Stimulated activated CD4-positive, alpha-beta T cell treated with anti-CD3 and anti-CD28 coated beads, Interleukin-4, amount 100 ng/mL, for 24 hours (primary cell): ENCODE measurements at regions not wholly inside any gene's neighbourhood (a gene's known extent, or its start where the extent isn't known, plus 50 kb on each side); places are given as distances from the start of the nearest gene placed in this dataset.

Source experiments
- DNase-seq: peaks from one replicate; pipeline ENCODE4 v3.0.0-alpha.2; 2020

GRCh38 chr4:67220861-67221260 is 324.4 kb downstream of the CENPC start:
- no peak for DNase-seq

- DNase-seq = no peak
Measured at GRCh38 chr4:67218883-67219282, 326.4 kb downstream of the CENPC start.

- DNase-seq = no peak
Measured at GRCh38 chr4:67207941-67208441, 337.3 kb downstream of the CENPC start.

GRCh38 chr4:67204441-67204840 is 340.9 kb downstream of the CENPC start:
- DNase-seq = no peak

GRCh38 chr4:67201334-67201733 is 344.0 kb downstream of the CENPC start:
- DNase-seq = no peak

- no peak for DNase-seq
Measured at GRCh38 chr4:67198727-67199126, 346.6 kb downstream of the CENPC start.

GRCh38 chr4:67167849-67168248 is 377.5 kb downstream of the CENPC start:
- DNase-seq = no peak

GRCh38 chr4:67162690-67163089 is 382.6 kb downstream of the CENPC start:
- no peak for DNase-seq

GRCh38 chr4:67161311-67161710 is 384.0 kb downstream of the CENPC start:
- DNase-seq = no peak

GRCh38 chr4:67160394-67160793 is 384.9 kb downstream of the CENPC start:
- no peak for DNase-seq

GRCh38 chr4:67158666-67159065 is 386.6 kb downstream of the CENPC start:
- no peak for DNase-seq

GRCh38 chr4:67152976-67153375 is 392.3 kb downstream of the CENPC start:
- no peak for DNase-seq

GRCh38 chr4:67151376-67152343 is 393.6 kb downstream of the CENPC start:
- DNase-seq = no peak

- DNase-seq = no peak
Measured at GRCh38 chr4:67141586-67141985, 403.7 kb downstream of the CENPC start.

- no peak for DNase-seq
Measured at GRCh38 chr4:67134616-67135015, 410.7 kb downstream of the CENPC start.

GRCh38 chr4:67133162-67133561 is 412.1 kb downstream of the CENPC start:
- no peak for DNase-seq

- DNase-seq = no peak
Measured at GRCh38 chr4:67131224-67131623, 414.1 kb downstream of the CENPC start.

GRCh38 chr4:67130411-67130810 is 414.9 kb downstream of the CENPC start:
- DNase-seq = no peak

GRCh38 chr4:67126570-67126969 is 418.7 kb downstream of the CENPC start:
- no peak for DNase-seq

GRCh38 chr4:67125636-67126514 is 419.4 kb downstream of the CENPC start:
- no peak for DNase-seq

- DNase-seq = no peak
Measured at GRCh38 chr4:67124716-67125115, 420.6 kb downstream of the CENPC start.

- DNase-seq = no peak
Measured at GRCh38 chr4:67122029-67122428, 423.3 kb downstream of the CENPC start.

- DNase-seq = no peak
Measured at GRCh38 chr4:67120369-67120768, 424.9 kb downstream of the CENPC start.

GRCh38 chr4:67109276-67109675 is 436.0 kb downstream of the CENPC start:
- DNase-seq = no peak
